SK-N-SH treated with all-trans-retinoic acid at 6 μM for 48 hours (cell line): ENCODE measurements at regions not wholly inside any gene's neighbourhood (a gene's known extent, or its start where the extent isn't known, plus 50 kb on each side); places are given as distances from the start of the nearest gene placed in this dataset.

Experiments used
- ATAC-seq: fragments of 200-7000 bp; cut with Tn5 transposase; 3 replicates; pipeline ENCODE4 v1.9.1; 2020; ENCODE audit warnings: mild to moderate bottlenecking, moderate library complexity
- ARNTL ChIP-seq: fragments of 450-650 bp; formaldehyde crosslinking; IDR thresholded peaks from 2 replicates; pipeline ENCODE4 v1.5.0; 2020; ENCODE audit warnings: low read depth, mild to moderate bottlenecking, moderate library complexity, borderline replicate concordance
- BACH2 ChIP-seq: fragments of 250-450 bp; sonication (Bioruptor Pico); IDR thresholded peaks from 2 replicates; pipeline ENCODE4 v1.9.0; 2021; ENCODE audit warnings: mild to moderate bottlenecking, borderline replicate concordance
- CSDC2 ChIP-seq: fragments of 250-450 bp; sonication (Bioruptor Pico); IDR thresholded peaks from 2 replicates; pipeline ENCODE4 v1.5.0; 2020; ENCODE audit warnings: mild to moderate bottlenecking, moderate library complexity
- ESRRG ChIP-seq: fragments of 250-450 bp; sonication (Bioruptor Pico); IDR thresholded peaks from 2 replicates; pipeline ENCODE4 v1.6.1; 2021; ENCODE audit warnings: mild to moderate bottlenecking
- GLIS3 ChIP-seq: fragments of 250-450 bp; sonication (Bioruptor Pico); IDR thresholded peaks from 2 replicates; pipeline ENCODE4 v1.5.0; 2020; ENCODE audit warnings: mild to moderate bottlenecking, moderate library complexity
- OSR1 ChIP-seq: fragments of 250-450 bp; sonication (Bioruptor Pico); IDR thresholded peaks from 2 replicates; pipeline ENCODE4 v1.8.0; 2022; ENCODE audit warnings: moderate library complexity, mild to moderate bottlenecking, inconsistent platforms
- PPARA ChIP-seq: fragments of 250-450 bp; sonication (Bioruptor Pico); IDR thresholded peaks from 2 replicates; pipeline ENCODE4 v1.5.0; 2020; ENCODE audit warnings: mild to moderate bottlenecking, borderline replicate concordance
- RARB ChIP-seq: fragments of 250-450 bp; sonication (Bioruptor Pico); IDR thresholded peaks from 2 replicates; pipeline ENCODE4 v1.8.0; 2021; ENCODE audit warnings: mild to moderate bottlenecking, moderate library complexity
- SNAI2 ChIP-seq: fragments of 250-450 bp; sonication (Bioruptor Pico); IDR thresholded peaks from 2 replicates; pipeline ENCODE4 v1.5.0; 2020; ENCODE audit warnings: mild to moderate bottlenecking, moderate library complexity
- TOX ChIP-seq: fragments of 250-450 bp; sonication (Bioruptor Pico); IDR thresholded peaks from 2 replicates; pipeline ENCODE4 v1.8.0; 2021; ENCODE audit warnings: mild to moderate bottlenecking, moderate library complexity, borderline replicate concordance
- ZC3H10 ChIP-seq: fragments of 250-450 bp; sonication (Bioruptor Pico); IDR thresholded peaks from 2 replicates; pipeline ENCODE4 v1.5.1; 2021; ENCODE audit warnings: mild to moderate bottlenecking, moderate library complexity
- ZFP3 ChIP-seq: fragments of 250-450 bp; sonication (Bioruptor Pico); IDR thresholded peaks from 2 replicates; pipeline ENCODE4 v1.5.0; 2020; ENCODE audit warnings: mild to moderate bottlenecking, moderate library complexity
- ZFP30 ChIP-seq: fragments of 450-650 bp; formaldehyde crosslinking; IDR thresholded peaks from 2 replicates; pipeline ENCODE4 v1.5.0; 2022; ENCODE audit warnings: mild to moderate bottlenecking, moderate library complexity
- ZNF565 ChIP-seq: fragments of 450-650 bp; formaldehyde crosslinking; conservative IDR thresholded peaks from 2 replicates; pipeline ENCODE4 v1.5.0; 2020; ENCODE audit warnings: low read depth, mild to moderate bottlenecking, moderate library complexity
- ZNF70 ChIP-seq: fragments of 450-650 bp; formaldehyde crosslinking; IDR thresholded peaks from 2 replicates; pipeline ENCODE4 v1.5.0; 2020; ENCODE audit warnings: mild to moderate bottlenecking, moderate library complexity
- ZNF8 ChIP-seq: fragments of 450-650 bp; formaldehyde crosslinking; IDR thresholded peaks from 2 replicates; pipeline ENCODE4 v1.5.0; 2020; ENCODE audit warnings: mild to moderate bottlenecking, moderate library complexity
- TF ChIP-seq, protein P1 (sequence below): fragments of 250-450 bp; sonication (Bioruptor Pico); IDR thresholded peaks from 2 replicates; pipeline ENCODE4 v1.5.1; 2021; ENCODE audit warnings: mild to moderate bottlenecking, moderate library complexity
- TF ChIP-seq, protein P2 (sequence below): fragments of 250-450 bp; sonication (Bioruptor Pico); IDR thresholded peaks from 2 replicates; pipeline ENCODE4 v1.8.0; 2020; ENCODE audit warnings: mild to moderate bottlenecking, moderate library complexity, borderline replicate concordance
- TF ChIP-seq, protein P3 (sequence below): fragments of 250-450 bp; sonication (Bioruptor Pico); IDR thresholded peaks from 2 replicates; pipeline ENCODE4 v1.5.0; 2020; ENCODE audit warnings: mild to moderate bottlenecking, moderate library complexity

DNA sequence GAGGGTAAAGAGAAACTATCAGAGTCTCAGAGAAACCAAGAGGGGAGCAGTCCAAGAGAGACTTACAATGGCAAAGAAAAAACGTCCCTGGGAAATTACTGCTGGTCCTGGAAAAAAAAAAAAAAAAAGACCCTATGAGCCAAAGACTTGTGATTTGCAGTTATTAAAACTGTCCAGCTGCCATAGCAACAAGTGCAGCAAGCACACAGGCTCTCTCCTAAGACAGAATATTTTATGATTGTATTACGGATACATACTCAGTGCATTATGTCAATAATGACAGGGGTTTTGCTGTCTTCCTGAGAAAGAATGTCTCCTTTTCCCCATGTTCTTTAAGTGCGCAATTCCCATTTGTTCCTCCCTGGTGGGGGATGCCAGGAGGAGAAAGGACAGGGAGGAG lies 178.5 kb downstream of the GPAM start:
- no peak for ATAC-seq

DNA sequence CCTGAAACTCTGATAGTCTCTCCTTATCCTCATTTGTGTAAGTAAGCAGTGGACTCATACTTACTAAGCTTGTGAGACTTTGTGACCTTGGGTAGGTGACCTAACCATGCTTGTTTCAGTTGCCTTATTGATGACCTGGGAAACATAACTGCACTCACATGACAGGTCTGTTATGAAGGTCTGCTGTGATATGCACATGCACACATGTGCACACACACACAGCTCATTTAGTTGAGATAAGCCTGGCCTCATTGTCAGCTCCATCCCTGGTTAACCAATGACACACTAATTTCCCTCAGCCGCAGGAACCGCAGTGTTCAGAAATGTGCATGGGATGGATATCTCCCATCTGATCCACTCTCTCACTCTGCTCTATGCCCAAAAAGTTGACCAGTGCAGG lies 177.2 kb downstream of the GPAM start:
- no peak for ATAC-seq
- TF ChIP-seq, protein P1, sequence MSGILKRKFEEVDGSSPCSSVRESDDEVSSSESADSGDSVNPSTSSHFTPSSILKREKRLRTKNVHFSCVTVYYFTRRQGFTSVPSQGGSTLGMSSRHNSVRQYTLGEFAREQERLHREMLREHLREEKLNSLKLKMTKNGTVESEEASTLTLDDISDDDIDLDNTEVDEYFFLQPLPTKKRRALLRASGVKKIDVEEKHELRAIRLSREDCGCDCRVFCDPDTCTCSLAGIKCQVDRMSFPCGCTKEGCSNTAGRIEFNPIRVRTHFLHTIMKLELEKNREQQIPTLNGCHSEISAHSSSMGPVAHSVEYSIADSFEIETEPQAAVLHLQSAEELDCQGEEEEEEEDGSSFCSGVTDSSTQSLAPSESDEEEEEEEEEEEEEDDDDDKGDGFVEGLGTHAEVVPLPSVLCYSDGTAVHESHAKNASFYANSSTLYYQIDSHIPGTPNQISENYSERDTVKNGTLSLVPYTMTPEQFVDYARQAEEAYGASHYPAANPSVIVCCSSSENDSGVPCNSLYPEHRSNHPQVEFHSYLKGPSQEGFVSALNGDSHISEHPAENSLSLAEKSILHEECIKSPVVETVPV: no peak
- TF ChIP-seq BACH2 (CRISPR knock-in tag): no peak
- TF ChIP-seq ESRRG (CRISPR knock-in tag): no peak
- no peak for TF ChIP-seq GLIS3 (CRISPR knock-in tag)
- no peak for TF ChIP-seq ARNTL (CRISPR knock-in tag)

More for the DNA sequence above, 178.5 kb downstream of the GPAM start:
- TF ChIP-seq ZNF70 (CRISPR knock-in tag) (no peak), ESRRG (CRISPR knock-in tag) (no peak), ARNTL (CRISPR knock-in tag) (no peak), ZFP3 (CRISPR knock-in tag) (no peak), TOX (no peak), ZC3H10 (no peak), RARB (no peak)
- TF ChIP-seq, protein P1: no peak
- TF ChIP-seq, all 23 proteins: peak for 0

DNA sequence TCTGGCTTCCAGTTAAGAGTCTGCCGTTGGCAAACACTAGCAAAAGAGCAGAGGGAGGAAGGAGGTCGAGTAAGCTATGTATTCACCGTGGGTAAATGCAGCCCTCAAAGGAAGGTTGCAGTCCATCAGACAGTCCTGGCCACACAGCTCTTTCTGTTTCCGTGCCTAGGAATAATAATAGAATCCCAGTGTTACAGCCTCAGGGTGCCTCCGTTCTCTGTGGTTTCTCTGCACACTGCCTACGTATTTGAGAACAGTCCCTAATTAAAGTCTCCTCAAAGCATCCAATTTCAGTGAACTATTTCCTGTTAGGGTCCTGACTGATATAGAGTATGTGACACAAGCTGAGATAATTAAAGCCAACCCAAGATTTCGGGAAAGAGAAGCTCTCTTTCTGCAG lies 176.7 kb downstream of the GPAM start:
- TF ChIP-seq PPARA (CRISPR knock-in tag): no peak
- no peak for TF ChIP-seq CSDC2
- TF ChIP-seq ZFP30 (CRISPR knock-in tag): no peak
- TF ChIP-seq GLIS3 (CRISPR knock-in tag): no peak
- TF ChIP-seq, protein P2, sequence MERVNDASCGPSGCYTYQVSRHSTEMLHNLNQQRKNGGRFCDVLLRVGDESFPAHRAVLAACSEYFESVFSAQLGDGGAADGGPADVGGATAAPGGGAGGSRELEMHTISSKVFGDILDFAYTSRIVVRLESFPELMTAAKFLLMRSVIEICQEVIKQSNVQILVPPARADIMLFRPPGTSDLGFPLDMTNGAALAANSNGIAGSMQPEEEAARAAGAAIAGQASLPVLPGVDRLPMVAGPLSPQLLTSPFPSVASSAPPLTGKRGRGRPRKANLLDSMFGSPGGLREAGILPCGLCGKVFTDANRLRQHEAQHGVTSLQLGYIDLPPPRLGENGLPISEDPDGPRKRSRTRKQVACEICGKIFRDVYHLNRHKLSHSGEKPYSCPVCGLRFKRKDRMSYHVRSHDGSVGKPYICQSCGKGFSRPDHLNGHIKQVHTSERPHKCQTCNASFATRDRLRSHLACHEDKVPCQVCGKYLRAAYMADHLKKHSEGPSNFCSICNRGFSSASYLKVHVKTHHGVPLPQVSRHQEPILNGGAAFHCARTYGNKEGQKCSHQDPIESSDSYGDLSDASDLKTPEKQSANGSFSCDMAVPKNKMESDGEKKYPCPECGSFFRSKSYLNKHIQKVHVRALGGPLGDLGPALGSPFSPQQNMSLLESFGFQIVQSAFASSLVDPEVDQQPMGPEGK (CRISPR knock-in tag): no peak
- no peak for TF ChIP-seq ZFP3 (CRISPR knock-in tag)
- TF ChIP-seq TOX: no peak
- no peak for TF ChIP-seq ZNF8
- TF ChIP-seq ESRRG (CRISPR knock-in tag): no peak
- no peak for ATAC-seq

DNA sequence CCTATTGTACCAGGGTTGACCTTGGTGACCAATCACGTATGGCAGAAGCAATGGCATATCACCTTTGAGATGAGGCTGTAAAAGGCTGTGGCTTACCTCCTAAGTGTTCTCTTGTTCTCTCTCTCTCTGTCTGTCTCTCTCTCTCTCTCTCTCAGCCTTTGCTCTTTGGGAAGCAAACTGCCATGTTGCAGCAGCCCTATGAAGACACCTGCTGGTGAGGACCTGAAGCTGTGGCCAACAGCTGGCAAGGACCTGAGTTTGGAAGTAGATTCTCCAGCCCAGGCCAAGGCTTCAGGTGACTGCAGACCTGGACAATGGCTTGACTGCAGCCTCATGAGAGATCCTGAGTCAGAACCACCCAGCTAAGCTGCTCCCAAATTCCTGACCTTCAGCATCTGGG lies 161.4 kb downstream of the GPAM start:
- no peak for TF ChIP-seq BACH2 (CRISPR knock-in tag)
- no peak for TF ChIP-seq SNAI2 (CRISPR knock-in tag)
- no peak for TF ChIP-seq ARNTL (CRISPR knock-in tag)
- TF ChIP-seq, protein P3, sequence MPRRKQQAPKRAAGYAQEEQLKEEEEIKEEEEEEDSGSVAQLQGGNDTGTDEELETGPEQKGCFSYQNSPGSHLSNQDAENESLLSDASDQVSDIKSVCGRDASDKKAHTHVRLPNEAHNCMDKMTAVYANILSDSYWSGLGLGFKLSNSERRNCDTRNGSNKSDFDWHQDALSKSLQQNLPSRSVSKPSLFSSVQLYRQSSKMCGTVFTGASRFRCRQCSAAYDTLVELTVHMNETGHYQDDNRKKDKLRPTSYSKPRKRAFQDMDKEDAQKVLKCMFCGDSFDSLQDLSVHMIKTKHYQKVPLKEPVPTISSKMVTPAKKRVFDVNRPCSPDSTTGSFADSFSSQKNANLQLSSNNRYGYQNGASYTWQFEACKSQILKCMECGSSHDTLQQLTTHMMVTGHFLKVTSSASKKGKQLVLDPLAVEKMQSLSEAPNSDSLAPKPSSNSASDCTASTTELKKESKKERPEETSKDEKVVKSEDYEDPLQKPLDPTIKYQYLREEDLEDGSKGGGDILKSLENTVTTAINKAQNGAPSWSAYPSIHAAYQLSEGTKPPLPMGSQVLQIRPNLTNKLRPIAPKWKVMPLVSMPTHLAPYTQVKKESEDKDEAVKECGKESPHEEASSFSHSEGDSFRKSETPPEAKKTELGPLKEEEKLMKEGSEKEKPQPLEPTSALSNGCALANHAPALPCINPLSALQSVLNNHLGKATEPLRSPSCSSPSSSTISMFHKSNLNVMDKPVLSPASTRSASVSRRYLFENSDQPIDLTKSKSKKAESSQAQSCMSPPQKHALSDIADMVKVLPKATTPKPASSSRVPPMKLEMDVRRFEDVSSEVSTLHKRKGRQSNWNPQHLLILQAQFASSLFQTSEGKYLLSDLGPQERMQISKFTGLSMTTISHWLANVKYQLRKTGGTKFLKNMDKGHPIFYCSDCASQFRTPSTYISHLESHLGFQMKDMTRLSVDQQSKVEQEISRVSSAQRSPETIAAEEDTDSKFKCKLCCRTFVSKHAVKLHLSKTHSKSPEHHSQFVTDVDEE (CRISPR knock-in tag): no peak
- TF ChIP-seq OSR1 (CRISPR knock-in tag): no peak
- no peak for TF ChIP-seq RARB
- TF ChIP-seq ZC3H10: no peak
- no peak for TF ChIP-seq ZNF565 (CRISPR knock-in tag)
- TF ChIP-seq, protein P1: no peak
- no peak for TF ChIP-seq ZFP30 (CRISPR knock-in tag)
- ATAC-seq: no peak
